DMS153 treated with DMSO at 0.1 percent for 48 hours (cell line): ENCODE measurements at regions not wholly inside any gene's neighbourhood (a gene's known extent, or its start where the extent isn't known, plus 50 kb on each side); places are given as distances from the start of the nearest gene placed in this dataset.
A peak's percentile ranks its signal among the peaks of the same experiment; 100 is the strongest.

Source experiments
- DNase-seq: peaks from one replicate; lab custom pipeline; 2025; ENCODE audit not compliant: unreplicated experiment; lab: John Stamatoyannopoulos, UW

- DNase-seq: no peak
These were observed 105.1 kb downstream of the TRAPPC11 start for GRCh38 chr4:183763990-183764754.

DNA sequence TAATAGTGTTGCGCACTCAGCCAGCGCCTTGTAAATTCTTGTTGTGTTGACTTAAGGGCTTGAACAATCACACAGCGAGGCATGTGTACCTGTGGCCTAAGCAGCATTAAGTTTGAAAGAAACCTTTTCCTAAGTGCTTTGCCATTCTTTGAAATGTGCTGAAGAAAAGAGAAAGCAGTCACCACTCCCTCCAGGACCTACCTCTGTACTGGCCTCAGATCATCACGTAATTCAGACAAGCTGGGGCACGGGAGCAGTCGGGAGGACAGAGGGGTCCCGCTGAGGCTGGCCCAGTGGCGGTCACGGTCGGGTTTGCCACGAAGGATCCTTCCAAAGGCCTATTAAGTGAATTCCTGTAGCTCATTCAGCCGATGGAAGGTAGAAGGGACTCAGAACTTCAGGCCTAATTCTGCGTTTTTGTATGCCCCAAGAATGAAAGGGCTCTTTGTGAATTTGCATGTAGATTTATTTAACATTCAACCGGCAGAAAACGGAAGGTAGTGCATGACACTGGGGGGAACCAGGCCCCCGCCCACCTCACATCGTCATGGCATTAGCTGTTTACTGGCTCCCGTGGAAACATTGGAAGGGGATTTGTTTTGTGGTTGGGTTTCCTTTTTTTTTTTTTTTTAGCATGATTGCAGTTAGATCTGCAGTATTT lies 106.3 kb downstream of the TRAPPC11 start:
- DNase-seq: no peak

- DNase-seq: no peak
These were observed 107.0 kb downstream of the TRAPPC11 start for GRCh38 chr4:183766140-183766539.

DNA sequence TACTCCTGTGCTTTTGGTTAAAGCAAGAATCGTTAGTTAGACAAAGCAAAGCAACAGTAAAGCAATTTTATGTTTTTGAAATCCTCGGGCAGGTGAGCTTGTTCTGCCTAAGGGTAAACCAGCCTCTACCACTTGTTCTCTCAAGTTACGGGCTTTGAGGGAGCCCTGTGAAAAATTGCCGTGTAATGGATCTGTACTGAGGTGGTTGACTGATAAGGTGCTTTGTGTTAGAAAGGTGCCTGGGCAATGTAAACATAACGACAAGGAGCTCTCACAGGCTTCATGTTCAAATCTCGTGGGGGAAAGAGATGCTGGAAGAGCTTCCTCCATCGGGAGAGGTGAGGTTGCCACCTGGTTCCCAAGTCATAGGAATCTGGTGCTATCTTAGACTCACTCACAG lies 111.8 kb downstream of the TRAPPC11 start:
- DNase-seq: peak; percentile 7

DNA sequence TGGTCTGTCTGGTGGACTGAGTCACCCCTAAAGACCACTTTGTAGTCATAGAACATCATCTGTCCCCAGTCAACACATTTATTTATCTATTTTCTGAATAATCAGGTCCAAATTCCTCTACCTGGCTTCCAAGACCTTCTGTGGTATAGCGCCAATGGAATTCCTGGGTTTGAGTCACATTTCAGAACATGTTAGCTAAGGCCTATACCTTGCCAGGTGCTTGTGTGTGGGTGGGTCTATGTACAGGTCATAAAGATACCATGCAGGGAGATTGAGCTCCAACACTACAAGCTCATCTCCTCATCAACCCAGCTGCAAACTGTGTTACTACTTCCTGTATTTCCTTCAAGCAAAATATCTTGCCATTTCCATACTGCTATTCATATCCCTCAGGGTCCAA lies 113.3 kb downstream of the TRAPPC11 start:
- DNase-seq: no peak

DNA sequence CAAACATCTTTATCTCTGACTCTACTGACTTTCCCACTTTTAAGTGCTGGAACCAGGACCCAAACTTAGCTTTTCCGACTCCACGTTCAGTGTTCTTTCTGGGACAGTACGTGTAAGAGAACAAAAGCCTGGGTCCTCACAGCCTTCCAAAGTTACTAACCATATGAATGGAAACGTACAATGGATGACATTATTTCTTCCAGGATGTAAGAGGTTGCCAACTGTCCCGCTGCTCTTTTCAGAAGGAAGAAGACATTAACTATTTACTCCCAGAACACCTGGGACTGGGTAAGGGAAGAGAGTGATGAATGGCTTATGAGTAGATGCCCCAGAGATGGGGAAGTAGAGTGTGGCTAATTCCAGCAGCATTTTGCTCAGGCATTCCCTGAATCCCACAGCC lies 114.7 kb downstream of the TRAPPC11 start:
- no peak for DNase-seq

GRCh38 chr4:183783306-183783705 lies 121.8 kb upstream of the STOX2 start:
- no peak for DNase-seq

- no peak for DNase-seq
These were observed 121.0 kb upstream of the STOX2 start for GRCh38 chr4:183783991-183784553.

DNA sequence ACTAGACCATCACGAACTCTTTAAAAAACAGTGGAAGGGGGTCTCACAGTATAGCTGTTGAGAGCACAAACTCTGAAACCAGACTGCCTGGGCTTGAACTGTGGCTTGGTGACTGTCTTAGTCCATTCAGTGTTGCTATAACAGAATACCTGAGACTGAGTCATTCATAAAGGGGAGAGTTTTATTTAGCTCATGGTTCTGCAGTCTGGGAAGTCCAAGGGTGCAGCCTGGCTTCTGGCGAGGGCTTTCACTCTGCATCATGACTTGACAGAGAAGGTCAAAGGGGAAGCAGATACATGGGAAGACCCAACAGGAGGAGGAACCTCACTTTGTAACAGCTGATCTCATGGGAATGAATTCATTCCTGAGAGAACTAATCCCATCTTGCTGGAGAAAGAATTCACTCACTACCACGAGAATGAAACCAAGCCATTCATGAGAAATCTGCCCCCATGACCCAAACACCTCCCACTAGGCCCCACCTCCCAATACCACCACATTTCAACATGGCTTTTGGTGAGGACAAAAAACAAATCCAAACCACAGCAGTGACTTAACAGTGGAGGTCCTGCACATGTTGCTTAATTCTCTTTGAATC lies 116.7 kb upstream of the STOX2 start:
- no peak for DNase-seq

- DNase-seq: no peak
These were observed 115.5 kb upstream of the STOX2 start for GRCh38 chr4:183789657-183790056.

DNA sequence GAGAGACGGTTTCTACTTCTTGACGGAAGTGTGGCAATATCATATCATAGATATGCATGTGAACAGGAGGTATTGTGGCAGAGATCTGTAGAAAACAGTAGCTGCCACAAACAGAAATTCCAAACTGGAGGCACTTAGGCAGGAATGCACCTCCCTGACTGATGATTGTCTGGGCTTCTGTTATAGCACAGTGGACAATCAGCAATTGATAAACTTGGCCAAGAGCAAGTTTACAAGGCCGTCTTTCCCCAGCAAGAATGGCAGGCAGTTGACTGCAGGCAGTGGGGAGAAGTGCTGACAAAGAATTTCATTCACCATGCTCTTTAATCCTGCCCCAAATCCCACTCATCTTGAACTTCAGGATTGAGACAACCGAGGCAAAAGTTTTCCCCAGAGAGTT lies 114.4 kb upstream of the STOX2 start:
- DNase-seq: no peak

- peak; percentile 17 for DNase-seq
These were observed 108.1 kb upstream of the STOX2 start for GRCh38 chr4:183797011-183797444.

DNA sequence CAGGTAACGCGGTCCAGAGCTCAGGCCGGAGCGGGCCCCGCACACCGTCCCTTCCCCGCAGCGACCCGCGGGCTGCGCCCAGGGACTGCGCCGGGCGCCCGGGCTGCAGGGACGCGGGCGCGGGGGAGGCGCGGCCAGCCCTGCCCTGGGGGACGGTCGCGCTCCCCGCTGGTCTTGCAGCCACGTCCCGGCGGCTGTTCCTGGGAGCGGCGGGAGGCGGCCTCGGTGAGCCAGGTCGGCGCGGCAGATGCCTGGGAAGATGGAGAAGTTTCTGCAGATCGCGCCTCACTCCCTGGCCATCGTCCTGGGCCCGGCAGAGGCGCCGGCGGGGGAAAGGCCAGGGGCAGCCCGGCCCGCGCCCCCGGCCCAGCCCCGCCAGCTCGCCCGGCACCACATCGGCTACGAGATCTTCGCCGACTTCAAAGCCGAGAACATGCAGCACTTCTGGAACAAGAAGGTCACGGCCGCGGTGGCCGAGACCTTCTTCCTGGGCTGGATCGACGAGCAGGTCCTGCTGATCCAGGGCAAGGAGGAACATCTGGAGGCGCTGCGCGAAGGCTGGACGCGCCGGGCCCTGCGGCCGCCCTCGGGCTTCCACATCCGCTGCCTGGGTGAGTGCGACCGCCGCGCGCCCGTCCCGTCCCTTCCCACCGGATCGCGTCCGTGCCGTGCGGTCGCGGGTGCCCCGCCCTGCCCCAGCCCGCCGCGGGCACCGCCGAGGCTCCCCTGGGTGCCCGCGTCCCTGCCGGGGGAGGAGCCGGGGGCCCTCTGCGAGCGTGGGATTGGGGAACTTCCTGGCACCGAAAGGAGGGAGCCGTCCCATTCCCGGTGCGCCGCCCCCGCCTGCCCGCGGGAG lies 107.4 kb upstream of the STOX2 start:
- no peak for DNase-seq

GRCh38 chr4:183798301-183799253 lies 106.5 kb upstream of the STOX2 start:
- no peak for DNase-seq

DNA sequence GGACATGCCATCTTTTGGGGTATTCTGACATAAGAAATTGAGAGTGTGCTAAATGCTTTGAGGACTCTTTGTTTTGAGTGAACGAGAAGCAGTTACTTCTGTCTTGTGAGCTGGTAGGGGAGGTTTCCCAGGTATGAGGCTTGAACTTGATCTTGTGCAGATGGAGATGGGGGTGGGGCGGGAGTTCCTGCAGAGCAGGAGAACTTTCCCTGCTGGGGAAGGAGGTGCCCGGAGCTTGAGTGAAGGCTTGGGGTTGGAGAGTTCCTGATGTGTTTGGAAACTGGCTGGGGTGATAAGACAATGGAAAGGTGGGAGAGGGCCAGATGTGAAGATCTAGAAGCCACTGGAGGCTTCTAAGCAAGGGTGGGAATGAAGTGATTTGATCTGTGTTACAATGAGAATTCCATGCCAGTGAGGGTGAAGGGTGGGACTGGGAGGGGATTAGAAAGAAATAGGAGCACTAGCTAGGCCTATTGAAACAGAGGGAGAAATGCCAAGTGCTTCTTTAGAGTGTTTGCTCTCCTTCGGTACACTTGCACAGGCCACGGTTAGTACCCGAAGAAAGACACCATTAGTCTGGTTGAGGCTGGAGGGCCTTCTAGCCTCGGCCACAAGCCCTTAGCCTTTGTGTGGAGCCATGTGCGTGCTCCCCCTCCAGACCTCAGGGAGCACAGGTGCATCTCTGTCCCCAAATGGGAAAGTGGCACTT lies 103.5 kb upstream of the STOX2 start:
- no peak for DNase-seq

- DNase-seq: no peak
These were observed 98.8 kb upstream of the STOX2 start for GRCh38 chr4:183806341-183806740.

DNA sequence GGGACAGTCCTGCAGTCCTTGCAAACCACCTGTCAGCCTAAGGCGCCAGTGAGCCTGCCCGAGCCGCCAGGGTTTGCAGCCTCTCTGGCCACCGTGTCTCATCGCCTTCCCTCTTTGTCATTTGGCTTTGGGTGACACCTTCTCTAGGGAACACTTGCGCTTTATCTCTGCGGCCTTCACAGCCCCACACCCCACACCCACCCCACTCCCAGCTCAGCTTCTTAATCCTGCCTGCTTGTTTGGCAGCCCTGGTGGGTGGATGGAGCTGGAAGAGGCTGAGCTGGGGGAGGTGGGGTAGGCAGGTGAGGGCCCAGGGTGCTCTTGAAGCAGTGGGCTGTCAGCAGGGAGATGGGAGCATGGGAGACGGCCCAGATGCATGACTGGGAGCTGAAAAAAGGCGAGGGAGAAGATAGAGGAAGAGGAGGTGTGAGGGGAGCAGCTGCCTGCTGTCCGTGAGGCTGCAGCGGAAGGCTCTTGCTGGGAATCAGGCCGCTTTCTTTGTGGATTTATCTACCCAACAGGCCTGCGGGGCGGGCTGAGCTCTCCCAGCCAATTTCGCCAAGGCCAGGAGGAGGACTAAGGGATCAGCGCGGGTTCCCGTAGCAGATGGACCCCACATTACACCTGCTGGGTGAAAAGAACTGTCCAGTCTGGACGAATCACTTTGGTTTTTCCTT lies 97.5 kb upstream of the STOX2 start:
- DNase-seq: no peak

- no peak for DNase-seq
These were observed 97.0 kb upstream of the STOX2 start for GRCh38 chr4:183808097-183808456.

GRCh38 chr4:183812567-183812966 lies 92.5 kb upstream of the STOX2 start:
- DNase-seq: no peak
